ENCODE measurements at regions not wholly inside any gene's neighbourhood (a gene's known extent, or its start where the extent isn't known, plus 50 kb on each side); places are given as distances from the start of the nearest gene placed in this dataset.
"Not testable (repeated sequence)": the region's sequence is repeated elsewhere in the genome, so short reads cannot be mapped to it uniquely, and the experiment has no call there.

- no peak for DNase-seq
These were observed 520.3 kb downstream of the EDEM1 start for GRCh38 chr3:5707794-5708193.

- no peak for DNase-seq
These were observed 522.2 kb downstream of the EDEM1 start for GRCh38 chr3:5709714-5710113.

GRCh38 chr3:5710718-5711117 is 523.2 kb downstream of the EDEM1 start:
- DNase-seq = no peak

GRCh38 chr3:5717254-5717653 is 529.7 kb downstream of the EDEM1 start:
- peak; percentile 4 for DNase-seq

GRCh38 chr3:5719668-5720067 is 532.2 kb downstream of the EDEM1 start:
- DNase-seq = not testable (repeated sequence)

- DNase-seq = no peak
These were observed 538.3 kb downstream of the EDEM1 start for GRCh38 chr3:5725801-5726200.

- no peak for DNase-seq
These were observed 539.1 kb downstream of the EDEM1 start for GRCh38 chr3:5726621-5727020.

GRCh38 chr3:5727743-5728484 is 540.4 kb downstream of the EDEM1 start:
- no peak for DNase-seq

- no peak for DNase-seq
These were observed 542.3 kb downstream of the EDEM1 start for GRCh38 chr3:5729852-5730251.

GRCh38 chr3:5731100-5731499 is 543.6 kb downstream of the EDEM1 start:
- DNase-seq = no peak

GRCh38 chr3:5732081-5732480 is 544.6 kb downstream of the EDEM1 start:
- DNase-seq = no peak

GRCh38 chr3:5733995-5734394 is 546.5 kb downstream of the EDEM1 start:
- DNase-seq = no peak

GRCh38 chr3:5735896-5736295 is 548.4 kb downstream of the EDEM1 start:
- DNase-seq = no peak

GRCh38 chr3:5739299-5739935 is 551.9 kb downstream of the EDEM1 start:
- no peak for DNase-seq

- DNase-seq = no peak
These were observed 552.4 kb downstream of the EDEM1 start for GRCh38 chr3:5739949-5740348.

GRCh38 chr3:5741017-5741416 is 553.5 kb downstream of the EDEM1 start:
- DNase-seq = no peak

- DNase-seq = no peak
These were observed 562.6 kb downstream of the EDEM1 start for GRCh38 chr3:5750091-5750490.

- DNase-seq = no peak
These were observed 563.5 kb downstream of the EDEM1 start for GRCh38 chr3:5750874-5751640.

- no peak for DNase-seq
These were observed 567.1 kb downstream of the EDEM1 start for GRCh38 chr3:5754602-5755001.

- DNase-seq = no peak
These were observed 568.9 kb downstream of the EDEM1 start for GRCh38 chr3:5756443-5756842.

GRCh38 chr3:5757213-5757804 is 569.8 kb downstream of the EDEM1 start:
- no peak for DNase-seq

- DNase-seq = no peak
These were observed 571.2 kb downstream of the EDEM1 start for GRCh38 chr3:5758699-5759098.

GRCh38 chr3:5762506-5762905 is 575.0 kb downstream of the EDEM1 start:
- DNase-seq = no peak

- DNase-seq = no peak
These were observed 579.3 kb downstream of the EDEM1 start for GRCh38 chr3:5766848-5767247.

Data from NCI-H1436 (cell line).